Gastrocnemius medialis (tissue), 4 donors: ENCODE measurements at regions not wholly inside any gene's neighbourhood (a gene's known extent, or its start where the extent isn't known, plus 50 kb on each side); places are given as distances from the start of the nearest gene placed in this dataset.

ENCODE experiments used
- ATAC-seq, 2 donors: fragments of 150-250 bp; one replicate each; pipeline ENCODE4 v1.9.1; 2016
- DNase-seq, 2 donors: peaks; one replicate each; pipeline ENCODE4 v3.0.0-alpha.2; 2019
- H3K27ac ChIP-seq, 4 donors: fragments of 200-600 bp; sonication (generic); 1 replicate in 1 of 4; 2 replicates in 3 of 4; pipeline ENCODE4 v1.5.1; 2016 to 2018; ENCODE audit warnings: mild to moderate bottlenecking in 2 of 4, moderate library complexity in 1 of 4
- H3K27me3 ChIP-seq, 3 donors: fragments of 200-600 bp; sonication (generic) in 2 of 3; 1 replicate in 1 of 3; 2 replicates in 2 of 3; pipeline versions ENCODE4 v1.5.1 to v1.6.0; 2016 to 2019; ENCODE audit warnings: mild to moderate bottlenecking in 1 of 3, moderate library complexity in 1 of 3
- H3K36me3 ChIP-seq, 2 donors: fragments of 200-600 bp; sonication (generic) in 1 of 2; one replicate each; pipeline ENCODE4 v1.5.1; 2017 to 2018
- H3K4me1 ChIP-seq, 2 donors: fragments of 200-600 bp; sonication (generic) in 1 of 2; one replicate each; pipeline ENCODE4 v1.5.1; 2016 to 2017; ENCODE audit warnings: mild to moderate bottlenecking in 2 of 2
- H3K4me3 ChIP-seq, 4 donors: fragments of 200-600 bp; sonication (generic) in 3 of 4; 1 replicate in 1 of 4; 2 replicates in 3 of 4; pipeline ENCODE4 v1.5.1; 2016 to 2019; ENCODE audit warnings: mild to moderate bottlenecking in 2 of 4
- H3K9me3 ChIP-seq, 3 donors: fragments of 200-600 bp; sonication (generic) in 2 of 3; 1 replicate in 1 of 3; 2 replicates in 2 of 3; pipeline ENCODE4 v1.5.1; 2016 to 2019
- POLR2A ChIP-seq, 2 donors: fragments of 450-650 bp; IDR thresholded peaks; one replicate each; pipeline ENCODE4 v1.6.1; 2017; ENCODE audit warnings: antibody characterized with exemption in 2 of 2, mild to moderate bottlenecking in 2 of 2, moderate library complexity in 2 of 2
- in situ Hi-C, 4 donors: fragments of 200-750 bp; cut with MboI; loops; one replicate each; pipeline versions ENCODE4 v1.15.0 to v1.8.0; 2017; ENCODE audit warnings: low sequenced_read_pairs in 4 of 4
- intact Hi-C: fragments of 100-400 bp; cut with DNase I; formaldehyde crosslinking; loops from one replicate; pipeline ENCODE4 v1.15.1; 2023; ENCODE audit warnings: low total_unique reads
- TF ChIP-seq, protein P1 (sequence below), 5 experiments: fragments of 450-650 bp in 3 of 5; fragments of 200-600 bp in 2 of 5; sonication (generic) in 2 of 5; IDR thresholded peaks in 4 of 5; conservative IDR thresholded peaks in 1 of 5; 1 replicate in 4 of 5; 2 replicates in 1 of 5; pipeline ENCODE4 v1.5.1; 2016 to 2019; ENCODE audit warnings: antibody characterized with exemption in 5 of 5, mild to moderate bottlenecking in 3 of 5, moderate library complexity in 3 of 5

DNA sequence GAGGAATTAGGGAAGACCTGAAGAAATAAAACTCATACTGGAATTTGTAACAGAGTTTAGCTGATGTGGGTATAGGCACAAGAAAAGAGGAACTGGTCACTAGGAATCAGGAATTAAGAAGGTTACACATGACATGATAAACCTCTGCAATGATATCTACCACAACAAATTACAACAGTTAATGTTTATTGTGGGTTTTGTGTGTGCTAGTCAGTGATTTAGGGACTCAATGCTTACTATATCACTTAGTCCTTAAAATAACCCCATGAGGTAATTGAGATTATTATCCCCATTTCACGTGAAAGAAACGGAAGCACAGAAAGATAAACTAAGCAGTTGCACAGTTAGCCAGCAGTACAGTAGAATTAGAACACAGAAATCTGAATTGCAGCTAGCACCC, 415.8 kb upstream of the ZEB2 start:
- in situ Hi-C loops = no loop called here
- H3K4me3 ChIP-seq = no peak overlapping the region
- H3K4me1 ChIP-seq = peaks cover 11 to 16% of the 10 kb centered on the region in 2 donors
- no peak for DNase-seq
- H3K27me3 ChIP-seq = no peaks in the 10 kb centered on the region
- TF ChIP-seq POLR2A (IDR thresholded peaks at IDR 0.05) = no peak
- TF ChIP-seq, protein P1, sequence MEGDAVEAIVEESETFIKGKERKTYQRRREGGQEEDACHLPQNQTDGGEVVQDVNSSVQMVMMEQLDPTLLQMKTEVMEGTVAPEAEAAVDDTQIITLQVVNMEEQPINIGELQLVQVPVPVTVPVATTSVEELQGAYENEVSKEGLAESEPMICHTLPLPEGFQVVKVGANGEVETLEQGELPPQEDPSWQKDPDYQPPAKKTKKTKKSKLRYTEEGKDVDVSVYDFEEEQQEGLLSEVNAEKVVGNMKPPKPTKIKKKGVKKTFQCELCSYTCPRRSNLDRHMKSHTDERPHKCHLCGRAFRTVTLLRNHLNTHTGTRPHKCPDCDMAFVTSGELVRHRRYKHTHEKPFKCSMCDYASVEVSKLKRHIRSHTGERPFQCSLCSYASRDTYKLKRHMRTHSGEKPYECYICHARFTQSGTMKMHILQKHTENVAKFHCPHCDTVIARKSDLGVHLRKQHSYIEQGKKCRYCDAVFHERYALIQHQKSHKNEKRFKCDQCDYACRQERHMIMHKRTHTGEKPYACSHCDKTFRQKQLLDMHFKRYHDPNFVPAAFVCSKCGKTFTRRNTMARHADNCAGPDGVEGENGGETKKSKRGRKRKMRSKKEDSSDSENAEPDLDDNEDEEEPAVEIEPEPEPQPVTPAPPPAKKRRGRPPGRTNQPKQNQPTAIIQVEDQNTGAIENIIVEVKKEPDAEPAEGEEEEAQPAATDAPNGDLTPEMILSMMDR (IDR thresholded peaks at IDR 0.05 in 4 of 5, conservative IDR thresholded peaks at IDR 0.05 in 1 of 5) = no peak
- H3K36me3 ChIP-seq = no peaks in the 10 kb centered on the region
- H3K9me3 ChIP-seq = no peaks in the 10 kb centered on the region
- intact Hi-C loops = no loop called here
- no peak overlapping the region for H3K27ac ChIP-seq
- no peak for ATAC-seq

DNA sequence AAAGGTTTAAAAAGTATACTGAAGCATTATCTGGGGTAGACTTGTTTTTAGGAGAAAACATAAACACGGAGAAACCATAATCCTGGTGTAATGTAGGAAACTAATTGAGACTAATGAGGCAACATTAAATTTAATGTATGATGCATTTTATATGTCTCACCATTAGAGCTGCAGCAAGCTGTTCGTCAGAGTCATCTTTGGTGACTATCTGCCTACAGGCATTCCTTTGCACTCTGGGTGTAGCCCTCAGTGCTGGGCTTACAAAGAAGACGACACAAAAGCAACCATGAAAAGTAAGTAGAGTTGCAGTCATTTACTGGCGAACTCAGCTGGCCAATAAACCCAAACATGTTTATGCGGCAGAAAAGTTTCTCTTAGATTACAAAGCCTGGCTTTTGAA, 415.3 kb upstream of the ZEB2 start:
- ATAC-seq (no peak), DNase-seq (no peak)
- intact Hi-C loops (no loop called here), in situ Hi-C loops (no loop called here)
- Histone ChIP-seq H3K27ac (no peak overlapping the region), H3K4me3 (no peak overlapping the region), H3K4me1 (peaks cover 11 to 16% of the 10 kb centered on the region in 2 donors), H3K9me3 (no peaks in the 10 kb centered on the region), H3K27me3 (no peaks in the 10 kb centered on the region), H3K36me3 (no peaks in the 10 kb centered on the region)
- TF ChIP-seq POLR2A (IDR thresholded peaks at IDR 0.05) = no peak
- TF ChIP-seq, protein P1 (IDR thresholded peaks at IDR 0.05 in 4 of 5, conservative IDR thresholded peaks at IDR 0.05 in 1 of 5) = no peak

- intact Hi-C loops (no loop called here), in situ Hi-C loops (no loop called here)
- H3K4me3 ChIP-seq = no peak overlapping the region
- H3K9me3 ChIP-seq = no peaks in the 10 kb centered on the region
- DNase-seq (no peak), ATAC-seq (no peak)
- H3K4me1 ChIP-seq = peaks cover 0 to under 1% of the 10 kb centered on the region in 2 donors
- no peak overlapping the region for H3K27ac ChIP-seq
- no peaks in the 10 kb centered on the region for H3K36me3 ChIP-seq
- H3K27me3 ChIP-seq = no peaks in the 10 kb centered on the region
- TF ChIP-seq POLR2A (IDR thresholded peaks at IDR 0.05) = no peak
- TF ChIP-seq, protein P1 (IDR thresholded peaks at IDR 0.05 in 4 of 5, conservative IDR thresholded peaks at IDR 0.05 in 1 of 5) = no peak
Measured at GRCh38 chr2:144931960-144932359, 412.0 kb upstream of the ZEB2 start.

DNA sequence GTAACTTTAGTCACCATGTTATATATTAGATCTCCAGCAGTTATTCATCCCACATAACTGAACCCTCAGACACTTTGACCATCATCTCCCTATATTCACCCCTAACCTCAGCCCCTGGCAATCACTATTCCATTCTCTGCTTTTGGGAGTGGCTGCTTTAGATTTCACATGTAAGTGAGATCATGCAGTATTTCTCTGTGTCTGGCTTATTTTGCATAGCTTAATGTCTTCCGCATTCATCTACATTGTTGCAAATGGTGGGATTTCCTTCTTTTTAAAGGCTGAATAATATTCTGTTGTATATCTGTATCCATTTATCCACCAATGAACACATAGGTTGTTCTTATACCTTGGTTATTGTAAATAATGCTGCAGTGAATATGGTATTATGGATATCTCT, 411.6 kb upstream of the ZEB2 start:
- Histone ChIP-seq H3K4me3 (no peak overlapping the region), H3K36me3 (no peaks in the 10 kb centered on the region), H3K4me1 (no peaks in the 10 kb centered on the region), H3K27me3 (no peaks in the 10 kb centered on the region), H3K9me3 (no peaks in the 10 kb centered on the region), H3K27ac (no peak overlapping the region)
- ATAC-seq (no peak), DNase-seq (no peak)
- TF ChIP-seq, protein P1 (IDR thresholded peaks at IDR 0.05 in 4 of 5, conservative IDR thresholded peaks at IDR 0.05 in 1 of 5) = no peak
- no peak for TF ChIP-seq POLR2A (IDR thresholded peaks at IDR 0.05)
- intact Hi-C loops (no loop called here), in situ Hi-C loops (no loop called here)

- in situ Hi-C loops (no loop called here), intact Hi-C loops (no loop called here)
Measured at GRCh38 chr2:144927429-144927828, 407.5 kb upstream of the ZEB2 start.

More at GRCh38 chr2:144927429-144927828, 407.5 kb upstream of the ZEB2 start:
- TF ChIP-seq POLR2A (IDR thresholded peaks at IDR 0.05) = no peak
- TF ChIP-seq, protein P1 (IDR thresholded peaks at IDR 0.05 in 4 of 5, conservative IDR thresholded peaks at IDR 0.05 in 1 of 5) = no peak
- Histone ChIP-seq H3K4me1 (no peaks in the 10 kb centered on the region), H3K9me3 (no peaks in the 10 kb centered on the region), H3K27me3 (no peaks in the 10 kb centered on the region), H3K36me3 (no peaks in the 10 kb centered on the region), H3K4me3 (no peak overlapping the region), H3K27ac (no peak overlapping the region)
- no peak for DNase-seq
- no peak for ATAC-seq
